ENCODE measurements at regions not wholly inside any gene's neighbourhood (a gene's known extent, or its start where the extent isn't known, plus 50 kb on each side); places are given as distances from the start of the nearest gene placed in this dataset.

- Histone ChIP-seq H3K4me1 (peaks cover 12% of the 10 kb centered on the region), H3K27me3 (no peaks in the 10 kb centered on the region), H3K9me3 (no peaks in the 10 kb centered on the region), H3K4me3 (no peak overlapping the region), H3K36me3 (replicated peaks in 1 of 2; ENCODE audit: insufficient read depth in 1 of 2, low read depth in 2 of 2) (no peaks in the 10 kb centered on the region), H3K27ac (peak overlapping the region in 2 of 4 donors; percentile 51 to 68)
- ATAC-seq, result peak; percentile 83
- DNase-seq, result peak in 1 of 4 donors; percentile 10
- WGBS, 2 donors, result 7 to 12% methylated on average over 2 of the region's 2 CpGs
- intact Hi-C loops (cut with DNase I), result no loop called here
- TF ChIP-seq CTCF (IDR thresholded peaks at IDR 0.05), result no peak
- TF ChIP-seq POLR2A (IDR thresholded peaks at IDR 0.05), result no peak
Observed at GRCh38 chr11:91163619-91164451, 941.0 kb upstream of the CHORDC1 start.

- no peak overlapping the region for H3K4me3 ChIP-seq
- intact Hi-C loops (cut with DNase I), result no loop called here
- H3K9me3 ChIP-seq, result no peaks in the 10 kb centered on the region
- H3K27me3 ChIP-seq, result no peaks in the 10 kb centered on the region
- DNase-seq (no peak), ATAC-seq (no peak)
- peaks cover 12% of the 10 kb centered on the region for H3K4me1 ChIP-seq
- no peak for TF ChIP-seq CTCF (IDR thresholded peaks at IDR 0.05)
- TF ChIP-seq POLR2A (IDR thresholded peaks at IDR 0.05), result no peak
- 38 to 67% methylated on average over 1 of the region's 1 CpG for WGBS, 2 donors
- H3K36me3 ChIP-seq (replicated peaks in 1 of 2; ENCODE audit: insufficient read depth in 1 of 2, low read depth in 2 of 2), result no peaks in the 10 kb centered on the region
- no peak overlapping the region for H3K27ac ChIP-seq
Observed at GRCh38 chr11:91160661-91161060, 937.8 kb upstream of the CHORDC1 start.

GRCh38 chr11:91158891-91159537 is 936.2 kb upstream of the CHORDC1 start:
- H3K27me3 ChIP-seq, result no peaks in the 10 kb centered on the region
- H3K4me1 ChIP-seq, result peaks cover 6% of the 10 kb centered on the region
- H3K36me3 ChIP-seq (replicated peaks in 1 of 2; ENCODE audit: insufficient read depth in 1 of 2, low read depth in 2 of 2), result no peaks in the 10 kb centered on the region
- H3K9me3 ChIP-seq, result no peaks in the 10 kb centered on the region
- ATAC-seq (no peak), DNase-seq (no peak)
- 76 to 78% methylated on average over 3 of the region's 3 CpGs for WGBS, 2 donors
- H3K4me3 ChIP-seq, result no peak overlapping the region
- no peak overlapping the region for H3K27ac ChIP-seq
- intact Hi-C loops (cut with DNase I), result no loop called here
- no peak for TF ChIP-seq POLR2A (IDR thresholded peaks at IDR 0.05)
- TF ChIP-seq CTCF (IDR thresholded peaks at IDR 0.05), result no peak

- H3K9me3 ChIP-seq, result no peaks in the 10 kb centered on the region
- intact Hi-C loops (cut with DNase I), result no loop called here
- H3K36me3 ChIP-seq (replicated peaks in 1 of 2; ENCODE audit: insufficient read depth in 1 of 2, low read depth in 2 of 2), result no peaks in the 10 kb centered on the region
- ATAC-seq (no peak), DNase-seq (no peak)
- H3K4me1 ChIP-seq, result no peaks in the 10 kb centered on the region
- WGBS, 2 donors, result 28 to 37% methylated on average over 1 of the region's 1 CpG
- no peaks in the 10 kb centered on the region for H3K27me3 ChIP-seq
- H3K27ac ChIP-seq, result no peak overlapping the region
- TF ChIP-seq CTCF (IDR thresholded peaks at IDR 0.05) (no peak), POLR2A (IDR thresholded peaks at IDR 0.05) (no peak)
- H3K4me3 ChIP-seq, result no peak overlapping the region
Observed at GRCh38 chr11:91158297-91158696, 935.4 kb upstream of the CHORDC1 start.

Data from body of pancreas (tissue), 4 donors.